ENCODE measurements at regions not wholly inside any gene's neighbourhood (a gene's known extent, or its start where the extent isn't known, plus 50 kb on each side); places are given as distances from the start of the nearest gene placed in this dataset.

- Histone ChIP-seq H3K27ac (no peak overlapping the region), H3K9me3 (peaks cover 0 to 97% (median 29%) of the 10 kb centered on the region in 11 donors), H3K4me1 (no peaks in the 10 kb centered on the region), H3K4me3 (no peak overlapping the region), H3K36me3 (no peaks in the 10 kb centered on the region), H3K27me3 (no peaks in the 10 kb centered on the region)
- WGBS, 2 donors: 45 to 48% methylated on average over 7 of the region's 7 CpGs
- no peak for DNase-seq
- intact Hi-C loops (cut with DNase I): no loop called here
- TF ChIP-seq, protein P1, sequence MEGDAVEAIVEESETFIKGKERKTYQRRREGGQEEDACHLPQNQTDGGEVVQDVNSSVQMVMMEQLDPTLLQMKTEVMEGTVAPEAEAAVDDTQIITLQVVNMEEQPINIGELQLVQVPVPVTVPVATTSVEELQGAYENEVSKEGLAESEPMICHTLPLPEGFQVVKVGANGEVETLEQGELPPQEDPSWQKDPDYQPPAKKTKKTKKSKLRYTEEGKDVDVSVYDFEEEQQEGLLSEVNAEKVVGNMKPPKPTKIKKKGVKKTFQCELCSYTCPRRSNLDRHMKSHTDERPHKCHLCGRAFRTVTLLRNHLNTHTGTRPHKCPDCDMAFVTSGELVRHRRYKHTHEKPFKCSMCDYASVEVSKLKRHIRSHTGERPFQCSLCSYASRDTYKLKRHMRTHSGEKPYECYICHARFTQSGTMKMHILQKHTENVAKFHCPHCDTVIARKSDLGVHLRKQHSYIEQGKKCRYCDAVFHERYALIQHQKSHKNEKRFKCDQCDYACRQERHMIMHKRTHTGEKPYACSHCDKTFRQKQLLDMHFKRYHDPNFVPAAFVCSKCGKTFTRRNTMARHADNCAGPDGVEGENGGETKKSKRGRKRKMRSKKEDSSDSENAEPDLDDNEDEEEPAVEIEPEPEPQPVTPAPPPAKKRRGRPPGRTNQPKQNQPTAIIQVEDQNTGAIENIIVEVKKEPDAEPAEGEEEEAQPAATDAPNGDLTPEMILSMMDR (IDR thresholded peaks at IDR 0.05): no peak
- ATAC-seq: no peak
These were observed 89.1 kb upstream of the TRIM48 start for GRCh38 chr11:55172734-55173415.

All from heart right ventricle (tissue), 16 donors.